Thoracic aorta (tissue), 2 donors: ENCODE measurements at regions not wholly inside any gene's neighbourhood (a gene's known extent, or its start where the extent isn't known, plus 50 kb on each side); places are given as distances from the start of the nearest gene placed in this dataset.

Experiments
- ATAC-seq: fragments of 150-250 bp; one replicate; pipeline ENCODE4 v1.8.0; 2017; ENCODE audit warnings: low read depth; ENCODE audit not compliant: insufficient number of reproducible peaks, low FRiP score
- DNase-seq: peaks from one replicate; pipeline ENCODE4 v3.0.0-alpha.2; 2020; ENCODE audit warnings: low spot score
- H3K27ac ChIP-seq, 2 donors: fragments of 200-600 bp; sonication (generic); 1 replicate in 1 of 2; 2 replicates in 1 of 2; pipeline ENCODE4 v1.5.1; 2016; ENCODE audit warnings: mild to moderate bottlenecking in 2 of 2, moderate library complexity in 2 of 2
- H3K27me3 ChIP-seq: fragments of 200-600 bp; sonication (generic); replicated peaks from 2 replicates; pipeline ENCODE4 v1.6.0; 2016; ENCODE audit warnings: mild to moderate bottlenecking; ENCODE audit not compliant: insufficient read depth
- H3K36me3 ChIP-seq: fragments of 200-600 bp; sonication (generic); one replicate; pipeline ENCODE4 v1.5.1; 2016
- H3K4me1 ChIP-seq, 2 donors: fragments of 200-600 bp; sonication (generic); 1 replicate in 1 of 2; 2 replicates in 1 of 2; pipeline versions ENCODE4 v1.5.1 to v1.6.0; 2016; ENCODE audit warnings: low read depth in 2 of 2, mild to moderate bottlenecking in 1 of 2; ENCODE audit not compliant: control insufficient read depth in 1 of 2
- H3K4me3 ChIP-seq: fragments of 200-600 bp; sonication (generic); 2 replicates; pipeline ENCODE4 v1.5.1; 2016; ENCODE audit warnings: mild to moderate bottlenecking
- H3K9me3 ChIP-seq: fragments of 200-600 bp; sonication (generic); 2 replicates; pipeline ENCODE4 v1.5.1; 2016
- TF ChIP-seq, protein P1 (sequence below): fragments of 200-600 bp; sonication (generic); IDR thresholded peaks from one replicate; pipeline ENCODE4 v1.5.1; 2019; ENCODE audit warnings: antibody characterized with exemption

DNA sequence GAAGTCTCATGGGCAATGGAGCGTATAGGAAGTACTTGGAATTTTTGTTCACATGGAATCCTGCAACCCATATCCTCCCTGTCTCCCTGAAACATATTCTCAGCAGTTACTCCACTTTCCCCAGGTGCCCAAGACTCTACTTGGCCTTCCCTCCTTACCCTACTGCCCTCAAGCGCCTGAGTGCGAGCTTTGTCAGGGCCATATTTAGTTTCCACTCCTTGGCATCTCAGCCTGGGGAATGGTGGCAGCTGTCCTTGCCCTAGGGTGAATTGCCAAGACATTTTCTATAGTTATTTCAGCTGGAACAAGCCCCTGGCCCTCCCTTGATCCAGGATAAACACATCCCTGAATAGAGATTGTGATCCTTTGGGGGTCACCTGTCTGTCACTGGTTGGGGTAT lies 569.3 kb upstream of the LRFN5 start:
- Histone ChIP-seq H3K9me3 (no peaks in the 10 kb centered on the region), H3K4me3 (no peak overlapping the region), H3K4me1 (no peaks in the 10 kb centered on the region), H3K27ac (no peak overlapping the region), H3K27me3 (no peaks in the 10 kb centered on the region), H3K36me3 (no peaks in the 10 kb centered on the region)
- ATAC-seq (no peak), DNase-seq (no peak)
- TF ChIP-seq, protein P1, sequence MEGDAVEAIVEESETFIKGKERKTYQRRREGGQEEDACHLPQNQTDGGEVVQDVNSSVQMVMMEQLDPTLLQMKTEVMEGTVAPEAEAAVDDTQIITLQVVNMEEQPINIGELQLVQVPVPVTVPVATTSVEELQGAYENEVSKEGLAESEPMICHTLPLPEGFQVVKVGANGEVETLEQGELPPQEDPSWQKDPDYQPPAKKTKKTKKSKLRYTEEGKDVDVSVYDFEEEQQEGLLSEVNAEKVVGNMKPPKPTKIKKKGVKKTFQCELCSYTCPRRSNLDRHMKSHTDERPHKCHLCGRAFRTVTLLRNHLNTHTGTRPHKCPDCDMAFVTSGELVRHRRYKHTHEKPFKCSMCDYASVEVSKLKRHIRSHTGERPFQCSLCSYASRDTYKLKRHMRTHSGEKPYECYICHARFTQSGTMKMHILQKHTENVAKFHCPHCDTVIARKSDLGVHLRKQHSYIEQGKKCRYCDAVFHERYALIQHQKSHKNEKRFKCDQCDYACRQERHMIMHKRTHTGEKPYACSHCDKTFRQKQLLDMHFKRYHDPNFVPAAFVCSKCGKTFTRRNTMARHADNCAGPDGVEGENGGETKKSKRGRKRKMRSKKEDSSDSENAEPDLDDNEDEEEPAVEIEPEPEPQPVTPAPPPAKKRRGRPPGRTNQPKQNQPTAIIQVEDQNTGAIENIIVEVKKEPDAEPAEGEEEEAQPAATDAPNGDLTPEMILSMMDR: no peak

- H3K36me3 ChIP-seq: no peaks in the 10 kb centered on the region
- H3K4me3 ChIP-seq: no peak overlapping the region
- no peaks in the 10 kb centered on the region for H3K27me3 ChIP-seq
- ATAC-seq (no peak), DNase-seq (no peak)
- no peaks in the 10 kb centered on the region for H3K4me1 ChIP-seq
- H3K9me3 ChIP-seq: no peaks in the 10 kb centered on the region
- no peak overlapping the region for H3K27ac ChIP-seq
- TF ChIP-seq, protein P1: no peak
These were observed 571.7 kb upstream of the LRFN5 start for GRCh38 chr14:41034969-41035368.

DNA sequence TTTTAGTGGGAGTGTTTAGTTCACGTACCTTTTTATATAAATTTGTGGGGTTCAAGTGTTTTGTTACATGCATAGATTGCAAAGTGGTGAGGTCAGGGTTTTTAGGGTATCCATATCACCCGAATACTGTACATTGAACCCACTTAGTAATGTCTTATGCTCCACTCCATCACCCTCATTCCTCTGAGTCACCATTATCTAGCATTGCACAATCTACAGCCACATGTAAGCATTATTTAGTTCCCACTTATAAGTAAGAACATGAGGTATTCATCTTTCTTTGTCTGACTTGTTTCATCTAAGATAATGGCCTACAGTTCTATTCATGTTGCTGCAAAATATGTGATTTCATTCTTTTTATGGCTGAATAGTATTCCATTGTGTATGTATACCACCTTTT lies 583.7 kb upstream of the LRFN5 start:
- Histone ChIP-seq H3K4me1 (no peaks in the 10 kb centered on the region), H3K27me3 (no peaks in the 10 kb centered on the region), H3K4me3 (no peak overlapping the region), H3K27ac (no peak overlapping the region), H3K36me3 (no peaks in the 10 kb centered on the region), H3K9me3 (no peaks in the 10 kb centered on the region)
- DNase-seq (no peak), ATAC-seq (no peak)
- TF ChIP-seq, protein P1: no peak

DNA sequence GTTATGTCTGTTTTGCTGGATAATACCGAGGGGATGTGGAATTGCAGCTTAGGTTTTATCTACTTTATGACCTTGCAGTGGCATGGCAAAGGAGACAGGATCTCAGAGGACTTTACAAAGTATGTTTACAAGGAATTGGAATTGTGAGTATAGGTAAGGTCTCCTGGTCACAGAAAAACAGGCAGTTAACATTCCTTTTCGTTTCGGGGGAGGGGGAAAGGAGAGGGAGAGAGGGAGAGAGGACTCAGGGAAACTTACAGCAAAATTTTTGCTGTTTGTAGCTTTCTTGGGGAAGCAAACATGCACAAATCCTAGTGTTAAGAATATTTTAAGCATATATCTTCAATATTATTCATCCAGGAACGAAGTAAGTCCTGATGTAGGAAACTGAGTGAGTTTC lies 590.5 kb upstream of the LRFN5 start:
- ATAC-seq (no peak), DNase-seq (no peak)
- TF ChIP-seq, protein P1: no peak
- Histone ChIP-seq H3K4me3 (no peak overlapping the region), H3K9me3 (no peaks in the 10 kb centered on the region), H3K4me1 (no peaks in the 10 kb centered on the region), H3K27me3 (no peaks in the 10 kb centered on the region), H3K27ac (no peak overlapping the region), H3K36me3 (no peaks in the 10 kb centered on the region)

DNA sequence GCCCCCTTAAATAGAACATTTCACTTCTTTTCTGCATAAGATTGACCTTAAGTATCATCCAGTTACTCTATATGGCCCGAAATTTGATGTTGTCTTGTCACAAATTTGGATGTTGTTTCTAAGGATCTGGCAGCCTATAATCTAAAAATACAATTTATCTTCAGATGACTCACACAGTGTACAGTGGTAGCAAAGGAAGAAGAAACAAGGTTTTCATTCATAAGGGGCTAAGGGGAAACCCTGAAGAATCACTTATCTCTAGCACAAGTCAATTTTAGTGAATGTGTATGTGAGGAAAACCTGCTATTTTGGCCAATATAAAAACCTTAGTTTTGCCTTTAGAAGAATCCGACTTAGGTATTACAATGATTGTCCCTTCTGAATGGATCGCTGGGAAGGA lies 606.3 kb upstream of the LRFN5 start:
- TF ChIP-seq, protein P1: no peak
- no peak for ATAC-seq
- no peaks in the 10 kb centered on the region for H3K36me3 ChIP-seq

More for the DNA sequence above, 606.3 kb upstream of the LRFN5 start:
- Histone ChIP-seq H3K4me3 (no peak overlapping the region), H3K27ac (no peak overlapping the region), H3K9me3 (no peaks in the 10 kb centered on the region), H3K4me1 (no peaks in the 10 kb centered on the region), H3K27me3 (no peaks in the 10 kb centered on the region)
- no peak for DNase-seq
